WTC11 (cell line): ENCODE measurements at regions not wholly inside any gene's neighbourhood (a gene's known extent, or its start where the extent isn't known, plus 50 kb on each side); places are given as distances from the start of the nearest gene placed in this dataset.

Experiments used
- ATAC-seq: fragments of 200-7000 bp; cut with Tn5 transposase; 2 replicates; pipeline ENCODE4 v1.10.0; 2021; ENCODE audit warnings: mild to moderate bottlenecking, moderate library complexity
- CTCF ChIA-PET: fragments of 300-600 bp; sonication (Branson Sonifier 250); formaldehyde crosslinking; loops from one replicate; lab custom pipeline; 2021; ENCODE audit warnings: antibody characterized with exemption; lab: Charles Lee
- POLR2A ChIA-PET: fragments of 350-600 bp; sonication (Branson Sonifier 250); formaldehyde crosslinking; loops from one replicate; lab custom pipeline; 2021; ENCODE audit warnings: antibody characterized with exemption; lab: Charles Lee
- DNase-seq: peaks from one replicate; pipeline ENCODE4 v3.0.0; 2021; ENCODE audit warnings: low spot score
- H3K27ac Mint-ChIP-seq: 2 replicates; pipeline ENCODE4 v1.8.0; 2021; ENCODE audit warnings: mixed read lengths
- H3K27me3 Mint-ChIP-seq: 2 replicates; pipeline ENCODE4 v1.8.0; 2021; ENCODE audit warnings: low read depth, mild to moderate bottlenecking, moderate library complexity, mixed read lengths
- H3K36me3 Mint-ChIP-seq: 2 replicates; pipeline ENCODE4 v1.8.0; 2021; ENCODE audit warnings: mixed read lengths
- H3K4me1 Mint-ChIP-seq: 2 replicates; pipeline ENCODE4 v1.8.0; 2022; ENCODE audit warnings: mixed read lengths
- H3K4me3 Mint-ChIP-seq: 2 replicates; pipeline ENCODE4 v1.8.0; 2021; ENCODE audit warnings: mild to moderate bottlenecking, moderate library complexity, mixed read lengths
- H3K9me3 Mint-ChIP-seq: 2 replicates; pipeline ENCODE4 v1.8.0; 2021; ENCODE audit warnings: mixed read lengths
- CREM ChIP-seq: sonication (generic); formaldehyde crosslinking; IDR thresholded peaks from 2 replicates; pipeline ENCODE4 v1.8.1; 2022; ENCODE audit warnings: mild to moderate bottlenecking, missing genetic modification reagents, moderate library complexity
- CTCF ChIP-seq: fragments of 200-600 bp; IDR thresholded peaks from 2 replicates; pipeline ENCODE4 v1.8.0; 2022; ENCODE audit warnings: antibody characterized with exemption
- E2F1 ChIP-seq: sonication (generic); formaldehyde crosslinking; IDR thresholded peaks from 2 replicates; pipeline ENCODE4 v1.8.0; 2022; ENCODE audit warnings: mild to moderate bottlenecking, missing genetic modification reagents
- EMX1 ChIP-seq: fragments of 250-450 bp; sonication (Bioruptor Pico); IDR thresholded peaks from 2 replicates; pipeline ENCODE4 v1.8.0; 2021; ENCODE audit warnings: mild to moderate bottlenecking
- FOXK1 ChIP-seq: sonication (generic); formaldehyde crosslinking; IDR thresholded peaks from 2 replicates; pipeline ENCODE4 v1.8.0; 2022; ENCODE audit warnings: mild to moderate bottlenecking, moderate library complexity, missing genetic modification reagents
- FOXP1 ChIP-seq: sonication (generic); formaldehyde crosslinking; IDR thresholded peaks from 2 replicates; pipeline ENCODE4 v1.8.0; 2022; ENCODE audit warnings: missing genetic modification reagents, mild to moderate bottlenecking, moderate library complexity, borderline replicate concordance
- GABPB1 ChIP-seq: sonication (generic); formaldehyde crosslinking; IDR thresholded peaks from 2 replicates; pipeline ENCODE4 v1.8.1; 2023; ENCODE audit warnings: mild to moderate bottlenecking, missing genetic modification reagents
- HMGA2 ChIP-seq: fragments of 250-450 bp; sonication (Bioruptor Pico); IDR thresholded peaks from 2 replicates; pipeline ENCODE4 v1.4.0; 2021; ENCODE audit warnings: mild to moderate bottlenecking, moderate library complexity
- IRF2 ChIP-seq: sonication (generic); formaldehyde crosslinking; IDR thresholded peaks from 2 replicates; pipeline ENCODE4 v1.8.0; 2022; ENCODE audit warnings: low read depth, missing genetic modification reagents, borderline replicate concordance
- NFATC4 ChIP-seq: fragments of 250-450 bp; sonication (Bioruptor Pico); IDR thresholded peaks from 2 replicates; pipeline ENCODE4 v1.9.0; 2021; ENCODE audit warnings: mild to moderate bottlenecking
- NFE2L1 ChIP-seq: sonication (generic); formaldehyde crosslinking; IDR thresholded peaks from 2 replicates; pipeline ENCODE4 v1.8.1; 2023; ENCODE audit warnings: missing genetic modification reagents
- OVOL2 ChIP-seq: fragments of 250-450 bp; sonication (Bioruptor Pico); IDR thresholded peaks from 2 replicates; pipeline ENCODE4 v1.9.0; 2021; ENCODE audit warnings: mild to moderate bottlenecking, borderline replicate concordance
- PREB ChIP-seq: sonication (generic); formaldehyde crosslinking; IDR thresholded peaks from 2 replicates; pipeline ENCODE4 v1.8.1; 2022; ENCODE audit warnings: mild to moderate bottlenecking, missing genetic modification reagents, moderate library complexity, borderline replicate concordance
- RORB ChIP-seq: fragments of 250-450 bp; sonication (Bioruptor Pico); IDR thresholded peaks from 2 replicates; pipeline ENCODE4 v1.9.0; 2021; ENCODE audit warnings: mild to moderate bottlenecking
- TP53 ChIP-seq: sonication (generic); formaldehyde crosslinking; IDR thresholded peaks from 2 replicates; pipeline ENCODE4 v1.8.1; 2023; ENCODE audit warnings: mild to moderate bottlenecking, missing genetic modification reagents
- ZBTB21 ChIP-seq: sonication (generic); formaldehyde crosslinking; IDR thresholded peaks from 2 replicates; pipeline ENCODE4 v1.8.1; 2023; ENCODE audit warnings: mild to moderate bottlenecking, missing genetic modification reagents, borderline replicate concordance
- ZNF423 ChIP-seq: fragments of 250-450 bp; sonication (Bioruptor Pico); IDR thresholded peaks from 2 replicates; pipeline ENCODE4 v2.1.2; 2022; ENCODE audit warnings: mild to moderate bottlenecking, moderate library complexity
- ZSCAN18 ChIP-seq: fragments of 250-450 bp; sonication (Bioruptor Pico); IDR thresholded peaks from 2 replicates; pipeline ENCODE4 v2.1.2; 2022; ENCODE audit warnings: mild to moderate bottlenecking, moderate library complexity
- TF ChIP-seq, protein P1 (sequence below): fragments of 250-450 bp; sonication (Bioruptor Pico); IDR thresholded peaks from 2 replicates; pipeline ENCODE4 v1.9.0; 2021; ENCODE audit warnings: mild to moderate bottlenecking
- TF ChIP-seq, protein P2 (sequence below): sonication (generic); formaldehyde crosslinking; IDR thresholded peaks from 2 replicates; pipeline ENCODE4 v1.8.1; 2023; ENCODE audit warnings: mild to moderate bottlenecking, missing genetic modification reagents
- TF ChIP-seq, protein P3 (sequence below): fragments of 250-450 bp; sonication (Bioruptor Pico); IDR thresholded peaks from 2 replicates; pipeline ENCODE4 v1.9.0; 2021; ENCODE audit warnings: moderate library complexity, mild to moderate bottlenecking, inconsistent platforms, borderline replicate concordance

DNA sequence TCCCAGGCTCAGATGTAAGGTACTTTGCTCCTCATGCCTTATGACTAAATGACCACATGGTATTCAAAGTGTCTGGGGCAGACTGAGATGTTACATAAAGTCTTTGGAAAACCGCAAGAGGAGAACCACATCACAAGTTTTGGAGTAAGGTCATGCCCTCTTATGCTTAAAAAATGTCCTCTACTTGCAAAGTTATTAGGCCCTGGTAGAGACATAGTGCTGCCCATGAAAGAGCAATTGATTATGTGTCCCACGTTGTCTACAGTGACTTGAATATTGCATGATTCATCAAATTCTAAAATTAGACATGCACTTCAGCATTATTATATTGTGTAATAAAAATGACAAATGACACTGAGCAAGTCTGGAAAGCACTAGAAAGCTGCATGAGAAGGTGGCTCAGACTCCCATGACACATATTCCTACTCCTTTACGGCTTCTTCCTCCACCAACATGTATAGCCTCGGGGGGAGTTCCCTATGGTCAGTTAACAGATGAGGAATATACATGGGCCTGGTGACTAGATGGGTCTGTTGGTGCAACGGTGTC, 602.6 kb upstream of the VRK2 start:
- Mint-ChIP-seq H3K36me3 (no peaks in the 10 kb centered on the region), H3K27me3 (no peaks in the 10 kb centered on the region), H3K4me3 (no peak overlapping the region), H3K9me3 (no peaks in the 10 kb centered on the region), H3K4me1 (no peaks in the 10 kb centered on the region), H3K27ac (no peak overlapping the region)
- POLR2A ChIA-PET = no interaction called here
- CTCF ChIA-PET = no interaction called here
- DNase-seq = no peak
- no peak for ATAC-seq
- TF ChIP-seq ZSCAN18 (CRISPR knock-in tag) (no peak), HMGA2 (CRISPR knock-in tag) (no peak), ZNF423 (no peak), FOXK1 (CRISPR knock-in tag) (no peak), RORB (CRISPR knock-in tag) (no peak), FOXP1 (CRISPR knock-in tag) (no peak), NFATC4 (no peak), CREM (CRISPR knock-in tag) (no peak), EMX1 (CRISPR knock-in tag) (no peak)
- TF ChIP-seq, protein P1, sequence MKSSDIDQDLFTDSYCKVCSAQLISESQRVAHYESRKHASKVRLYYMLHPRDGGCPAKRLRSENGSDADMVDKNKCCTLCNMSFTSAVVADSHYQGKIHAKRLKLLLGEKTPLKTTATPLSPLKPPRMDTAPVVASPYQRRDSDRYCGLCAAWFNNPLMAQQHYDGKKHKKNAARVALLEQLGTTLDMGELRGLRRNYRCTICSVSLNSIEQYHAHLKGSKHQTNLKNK (CRISPR knock-in tag) = no peak

- Mint-ChIP-seq H3K9me3 (no peaks in the 10 kb centered on the region), H3K27ac (no peak overlapping the region; the same call in 1 of the 2 replicates), H3K4me3 (no peak overlapping the region), H3K27me3 (no peaks in the 10 kb centered on the region), H3K4me1 (no peaks in the 10 kb centered on the region), H3K36me3 (no peaks in the 10 kb centered on the region)
- TF ChIP-seq PREB (CRISPR knock-in tag) (no peak), RORB (CRISPR knock-in tag) (no peak)
- TF ChIP-seq, protein P1 (CRISPR knock-in tag) = no peak
- ATAC-seq (no peak), DNase-seq (no peak)
- CTCF ChIA-PET = no interaction called here
- POLR2A ChIA-PET = no interaction called here
Measured at GRCh38 chr2:57444752-57445430, 601.7 kb upstream of the VRK2 start.

- POLR2A ChIA-PET = no interaction called here
- Mint-ChIP-seq H3K27me3 (no peaks in the 10 kb centered on the region), H3K4me1 (no peaks in the 10 kb centered on the region), H3K36me3 (no peaks in the 10 kb centered on the region), H3K9me3 (no peaks in the 10 kb centered on the region), H3K4me3 (no peak overlapping the region), H3K27ac (no peak overlapping the region)
- DNase-seq = no peak
- CTCF ChIA-PET = no interaction called here
- no peak for ATAC-seq
- TF ChIP-seq, protein P2, sequence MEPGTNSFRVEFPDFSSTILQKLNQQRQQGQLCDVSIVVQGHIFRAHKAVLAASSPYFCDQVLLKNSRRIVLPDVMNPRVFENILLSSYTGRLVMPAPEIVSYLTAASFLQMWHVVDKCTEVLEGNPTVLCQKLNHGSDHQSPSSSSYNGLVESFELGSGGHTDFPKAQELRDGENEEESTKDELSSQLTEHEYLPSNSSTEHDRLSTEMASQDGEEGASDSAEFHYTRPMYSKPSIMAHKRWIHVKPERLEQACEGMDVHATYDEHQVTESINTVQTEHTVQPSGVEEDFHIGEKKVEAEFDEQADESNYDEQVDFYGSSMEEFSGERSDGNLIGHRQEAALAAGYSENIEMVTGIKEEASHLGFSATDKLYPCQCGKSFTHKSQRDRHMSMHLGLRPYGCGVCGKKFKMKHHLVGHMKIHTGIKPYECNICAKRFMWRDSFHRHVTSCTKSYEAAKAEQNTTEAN (CRISPR knock-in tag) = no peak
- TF ChIP-seq, protein P3, sequence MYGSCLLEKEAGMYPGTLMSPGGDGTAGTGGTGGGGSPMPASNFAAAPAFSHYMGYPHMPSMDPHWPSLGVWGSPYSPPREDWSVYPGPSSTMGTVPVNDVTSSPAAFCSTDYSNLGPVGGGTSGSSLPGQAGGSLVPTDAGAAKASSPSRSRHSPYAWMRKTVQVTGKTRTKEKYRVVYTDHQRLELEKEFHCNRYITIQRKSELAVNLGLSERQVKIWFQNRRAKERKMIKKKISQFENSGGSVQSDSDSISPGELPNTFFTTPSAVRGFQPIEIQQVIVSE (CRISPR knock-in tag) = no peak
- no peak for TF ChIP-seq ZSCAN18 (CRISPR knock-in tag)
- no peak for TF ChIP-seq EMX1 (CRISPR knock-in tag)
- TF ChIP-seq OVOL2 = no peak
- TF ChIP-seq CTCF = no peak
- no peak for TF ChIP-seq TP53
- TF ChIP-seq E2F1 = no peak
- TF ChIP-seq ZBTB21 (CRISPR knock-in tag) = no peak
- TF ChIP-seq NFE2L1 (CRISPR knock-in tag) = no peak
- no peak for TF ChIP-seq GABPB1 (CRISPR knock-in tag)
- TF ChIP-seq NFATC4 = no peak
- no peak for TF ChIP-seq IRF2
Measured at GRCh38 chr2:57448816-57449215, 597.8 kb upstream of the VRK2 start.
